Cardiac fibroblast (primary cell): ENCODE measurements at regions not wholly inside any gene's neighbourhood (a gene's known extent, or its start where the extent isn't known, plus 50 kb on each side); places are given as distances from the start of the nearest gene placed in this dataset.
"Not testable (repeated sequence)": the region's sequence is repeated elsewhere in the genome, so short reads cannot be mapped to it uniquely, and the experiment has no call there.

Source experiments
- DNase-seq, 2 donors: peaks; one replicate each; pipeline versions ENCODE4 v3.0.0 to v3.0.0-alpha.2; 2010; ENCODE audit warnings: low read depth in 2 of 2
- H3K4me3 ChIP-seq, 2 donors: replicated peaks in 1 of 2; 1 replicate in 1 of 2; 2 replicates in 1 of 2; pipeline ENCODE4 v1.5.1; 2011; ENCODE audit warnings: low read depth in 2 of 2, low read length in 2 of 2, mild to moderate bottlenecking in 2 of 2, moderate library complexity in 1 of 2
- TF ChIP-seq, protein P1 (sequence below): IDR thresholded peaks from one replicate; pipeline ENCODE4 v1.5.1; 2011; ENCODE audit warnings: low read depth, mild to moderate bottlenecking, low read length, inconsistent platforms

DNA sequence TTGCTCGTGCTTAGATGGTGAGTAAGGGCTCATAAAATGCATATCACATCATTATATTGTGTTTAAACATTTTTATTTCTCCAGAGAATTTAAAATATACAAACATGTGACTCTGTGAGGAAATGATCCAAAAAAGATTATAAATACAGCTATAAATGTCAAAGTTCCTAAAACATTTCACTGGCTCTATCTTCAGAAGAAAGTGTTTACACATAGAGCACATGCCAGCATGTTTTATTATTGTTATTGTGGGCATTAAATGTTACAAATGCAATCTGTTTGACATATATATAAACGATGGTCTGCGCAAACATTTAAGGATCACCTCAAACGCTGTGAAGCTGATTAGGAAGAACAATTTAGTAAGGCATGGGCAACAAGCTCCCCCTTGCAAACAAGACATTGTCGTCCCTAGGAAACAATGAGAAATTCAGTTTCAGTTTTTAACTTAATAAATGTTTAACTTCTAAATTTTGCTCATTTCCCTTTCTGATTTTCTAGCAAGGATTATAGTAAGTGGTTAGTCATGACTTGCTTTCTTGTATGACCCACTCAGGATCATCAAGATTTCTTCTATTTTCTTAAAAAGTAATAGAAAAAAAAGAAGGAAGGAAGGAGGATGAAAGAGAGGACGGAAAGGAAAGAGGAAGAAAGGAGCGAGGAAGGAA, 207.5 kb downstream of the SATB1 start:
- DNase-seq = no peak
- no peak overlapping the region for H3K4me3 ChIP-seq
- TF ChIP-seq, protein P1, sequence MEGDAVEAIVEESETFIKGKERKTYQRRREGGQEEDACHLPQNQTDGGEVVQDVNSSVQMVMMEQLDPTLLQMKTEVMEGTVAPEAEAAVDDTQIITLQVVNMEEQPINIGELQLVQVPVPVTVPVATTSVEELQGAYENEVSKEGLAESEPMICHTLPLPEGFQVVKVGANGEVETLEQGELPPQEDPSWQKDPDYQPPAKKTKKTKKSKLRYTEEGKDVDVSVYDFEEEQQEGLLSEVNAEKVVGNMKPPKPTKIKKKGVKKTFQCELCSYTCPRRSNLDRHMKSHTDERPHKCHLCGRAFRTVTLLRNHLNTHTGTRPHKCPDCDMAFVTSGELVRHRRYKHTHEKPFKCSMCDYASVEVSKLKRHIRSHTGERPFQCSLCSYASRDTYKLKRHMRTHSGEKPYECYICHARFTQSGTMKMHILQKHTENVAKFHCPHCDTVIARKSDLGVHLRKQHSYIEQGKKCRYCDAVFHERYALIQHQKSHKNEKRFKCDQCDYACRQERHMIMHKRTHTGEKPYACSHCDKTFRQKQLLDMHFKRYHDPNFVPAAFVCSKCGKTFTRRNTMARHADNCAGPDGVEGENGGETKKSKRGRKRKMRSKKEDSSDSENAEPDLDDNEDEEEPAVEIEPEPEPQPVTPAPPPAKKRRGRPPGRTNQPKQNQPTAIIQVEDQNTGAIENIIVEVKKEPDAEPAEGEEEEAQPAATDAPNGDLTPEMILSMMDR = no peak

- no peak for DNase-seq
- H3K4me3 ChIP-seq = no peak overlapping the region
- TF ChIP-seq, protein P1 = no peak
These were observed 208.1 kb downstream of the SATB1 start for GRCh38 chr3:18216996-18217395.

GRCh38 chr3:18215639-18216038, 209.5 kb downstream of the SATB1 start:
- no peak overlapping the region for H3K4me3 ChIP-seq
- TF ChIP-seq, protein P1 = no peak
- DNase-seq = no peak

DNA sequence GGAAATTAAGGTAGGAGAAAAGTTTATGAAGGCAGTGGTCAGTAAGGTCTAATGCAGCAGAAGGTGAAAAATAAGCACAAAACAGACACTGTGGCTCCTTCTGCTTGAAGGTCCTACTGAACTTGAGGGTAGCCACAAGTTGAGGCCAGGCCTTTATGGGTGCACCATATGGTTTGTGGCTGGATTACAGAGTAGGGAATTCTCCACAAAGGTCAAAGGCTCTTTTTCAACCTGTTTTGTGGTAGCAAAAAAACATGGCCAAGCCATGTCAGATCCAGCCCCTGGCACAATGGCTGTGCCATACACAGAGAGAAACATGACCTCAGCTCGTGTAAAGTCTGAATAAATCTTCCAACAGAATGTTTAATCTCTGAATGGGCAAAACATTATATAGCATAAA, 214.0 kb downstream of the SATB1 start:
- H3K4me3 ChIP-seq = no peak overlapping the region
- TF ChIP-seq, protein P1 = no peak
- DNase-seq = no peak

DNA sequence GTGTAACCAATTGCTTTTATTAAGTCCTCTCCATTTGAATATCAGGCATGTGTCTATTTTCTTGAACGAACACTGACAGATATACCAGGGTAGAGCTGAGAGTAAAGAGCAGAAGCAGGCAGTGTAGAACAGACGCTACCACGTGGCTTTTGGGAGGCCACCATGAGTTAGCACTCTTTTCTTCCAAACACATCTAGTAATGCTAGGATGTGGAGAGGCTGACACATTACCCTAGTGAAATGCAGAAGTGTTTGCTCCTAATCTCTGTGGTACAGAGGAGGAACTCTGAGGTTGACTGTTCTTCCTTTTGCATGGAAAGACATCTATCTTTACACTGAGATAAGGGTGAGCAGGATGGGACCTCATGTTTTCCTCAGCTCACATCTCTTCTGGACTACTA, 216.3 kb downstream of the SATB1 start:
- H3K4me3 ChIP-seq = no peak overlapping the region
- TF ChIP-seq, protein P1 = no peak
- no peak for DNase-seq

DNA sequence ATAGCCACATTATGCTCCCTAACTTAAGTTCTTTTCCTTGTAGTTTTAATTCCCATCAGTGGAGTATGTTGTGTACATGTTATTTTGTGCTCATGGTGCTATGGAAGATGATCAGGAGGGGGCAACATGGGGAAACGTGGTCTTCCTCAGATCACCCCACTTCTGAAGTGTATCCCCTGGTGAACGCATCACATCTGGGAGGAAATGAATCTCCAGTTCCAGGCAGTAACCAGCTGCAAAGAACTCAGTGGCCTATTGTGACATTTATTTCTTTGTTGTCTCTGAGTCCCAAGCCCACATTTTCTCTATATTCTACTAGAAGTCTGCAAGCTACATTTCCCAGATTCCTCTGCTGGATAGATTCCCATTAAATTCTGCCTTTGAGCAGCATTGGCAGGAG, 217.0 kb downstream of the SATB1 start:
- TF ChIP-seq, protein P1 = no peak
- no peak for DNase-seq
- no peak overlapping the region for H3K4me3 ChIP-seq

GRCh38 chr3:18207226-18207625, 217.9 kb downstream of the SATB1 start:
- no peak for DNase-seq
- no peak overlapping the region for H3K4me3 ChIP-seq
- TF ChIP-seq, protein P1 = no peak

GRCh38 chr3:18205701-18206100, 219.4 kb downstream of the SATB1 start:
- not testable (repeated sequence) for H3K4me3 ChIP-seq, DNase-seq
